ENCODE measurements at regions not wholly inside any gene's neighbourhood (a gene's known extent, or its start where the extent isn't known, plus 50 kb on each side); places are given as distances from the start of the nearest gene placed in this dataset.
A peak's percentile ranks its signal among the peaks of the same experiment; 100 is the strongest.

GRCh38 chr10:64109926-64110495 is 588.8 kb downstream of the REEP3 start:
- H2AFZ ChIP-seq (ENCODE audit: low read depth, low read length): no peak overlapping the region
- no peaks in the 10 kb centered on the region for H3K79me1 ChIP-seq (replicated peaks; ENCODE audit: low read length, poor library complexity, severe bottlenecking)
- H3K27me3 ChIP-seq (ENCODE audit: control insufficient read depth in 1 of 2, insufficient read depth in 1 of 2, low read length in 2 of 2): peaks cover 0 to 3% of the 10 kb centered on the region in 2 experiments
- H3K23ac ChIP-seq (ENCODE audit: low read length in 2 of 2): no peak overlapping the region
- no peak overlapping the region for H2BK15ac ChIP-seq (ENCODE audit: low read depth, poor library complexity, severe bottlenecking)
- no peak overlapping the region for H3K18ac ChIP-seq (ENCODE audit: low read depth in 1 of 2, low read length in 2 of 2)
- H4K8ac ChIP-seq (ENCODE audit: low read length): no peak overlapping the region
- H3K27ac ChIP-seq (ENCODE audit: low read length, poor library complexity, severe bottlenecking): peak overlapping the region; percentile 51
- no peak overlapping the region for H3K9ac ChIP-seq (ENCODE audit: low read length)
- H3K4ac ChIP-seq (ENCODE audit: low read depth in 1 of 2, low read length in 2 of 2): no peak overlapping the region
- DNase-seq: no peak
- no peak overlapping the region for H3K14ac ChIP-seq (ENCODE audit: low read length in 2 of 2)
- no peaks in the 10 kb centered on the region for H3K4me1 ChIP-seq (ENCODE audit: control insufficient read depth, insufficient read depth, low read depth, low read length)
- H3K9me3 ChIP-seq (ENCODE audit: control insufficient read depth, low read length): no peaks in the 10 kb centered on the region
- no peak overlapping the region for H4K91ac ChIP-seq (ENCODE audit: low read length)
- H3K36me3 ChIP-seq (ENCODE audit: control insufficient read depth in 1 of 2, insufficient read depth in 2 of 2, low read depth in 1 of 2, low read length in 2 of 2): no peaks in the 10 kb centered on the region
- H3K4me2 ChIP-seq (ENCODE audit: low read length, poor library complexity, severe bottlenecking): no peak overlapping the region
- H2AK5ac ChIP-seq (ENCODE audit: low read length, severe bottlenecking): no peak overlapping the region
- H2BK12ac ChIP-seq (ENCODE audit: low read length in 2 of 2): no peak overlapping the region
- H2BK120ac ChIP-seq (ENCODE audit: low read depth, low read length): no peak overlapping the region
- no peak overlapping the region for H3K4me3 ChIP-seq (ENCODE audit: insufficient read depth in 1 of 2, low read depth in 1 of 2, low read length in 2 of 2)
- 44% methylated on average over 1 of the region's 1 CpG for WGBS
- no peak overlapping the region for H2BK5ac ChIP-seq (ENCODE audit: low read depth, low read length, poor library complexity, severe bottlenecking)

- no peak for DNase-seq
- no peaks in the 10 kb centered on the region for H3K4me1 ChIP-seq (ENCODE audit: control insufficient read depth, insufficient read depth, low read depth, low read length)
Measured at GRCh38 chr10:64112701-64113355, 591.6 kb downstream of the REEP3 start.

GRCh38 chr10:64113375-64113774 is 592.2 kb downstream of the REEP3 start:
- no peak overlapping the region for H2BK12ac ChIP-seq (ENCODE audit: low read length in 2 of 2)
- no peak overlapping the region for H2BK120ac ChIP-seq (ENCODE audit: low read depth, low read length)
- H2BK5ac ChIP-seq (ENCODE audit: low read depth, low read length, poor library complexity, severe bottlenecking): no peak overlapping the region
- no peak overlapping the region for H4K8ac ChIP-seq (ENCODE audit: low read length)
- H3K4ac ChIP-seq (ENCODE audit: low read depth in 1 of 2, low read length in 2 of 2): no peak overlapping the region
- H3K79me1 ChIP-seq (replicated peaks; ENCODE audit: low read length, poor library complexity, severe bottlenecking): no peaks in the 10 kb centered on the region
- no peaks in the 10 kb centered on the region for H3K36me3 ChIP-seq (ENCODE audit: control insufficient read depth in 1 of 2, insufficient read depth in 2 of 2, low read depth in 1 of 2, low read length in 2 of 2)
- H3K23ac ChIP-seq (ENCODE audit: low read length in 2 of 2): no peak overlapping the region
- peaks cover 0 to 4% of the 10 kb centered on the region in 2 experiments for H3K27me3 ChIP-seq (ENCODE audit: control insufficient read depth in 1 of 2, insufficient read depth in 1 of 2, low read length in 2 of 2)
- no peak overlapping the region for H2AK5ac ChIP-seq (ENCODE audit: low read length, severe bottlenecking)
- H3K4me3 ChIP-seq (ENCODE audit: insufficient read depth in 1 of 2, low read depth in 1 of 2, low read length in 2 of 2): no peak overlapping the region
- no peak overlapping the region for H4K91ac ChIP-seq (ENCODE audit: low read length)
- H3K14ac ChIP-seq (ENCODE audit: low read length in 2 of 2): no peak overlapping the region
- no peak overlapping the region for H3K9ac ChIP-seq (ENCODE audit: low read length)
- H2AFZ ChIP-seq (ENCODE audit: low read depth, low read length): no peak overlapping the region
- H3K4me1 ChIP-seq (ENCODE audit: control insufficient read depth, insufficient read depth, low read depth, low read length): no peaks in the 10 kb centered on the region
- H3K18ac ChIP-seq (ENCODE audit: low read depth in 1 of 2, low read length in 2 of 2): no peak overlapping the region
- no peak overlapping the region for H3K4me2 ChIP-seq (ENCODE audit: low read length, poor library complexity, severe bottlenecking)
- no peak overlapping the region for H3K27ac ChIP-seq (ENCODE audit: low read length, poor library complexity, severe bottlenecking)
- 88% methylated on average over 6 of the region's 6 CpGs for WGBS
- no peak overlapping the region for H2BK15ac ChIP-seq (ENCODE audit: low read depth, poor library complexity, severe bottlenecking)
- no peak for DNase-seq
- H3K9me3 ChIP-seq (ENCODE audit: control insufficient read depth, low read length): no peaks in the 10 kb centered on the region

More at GRCh38 chr10:64112701-64113355, 591.6 kb downstream of the REEP3 start:
- Histone ChIP-seq H3K23ac (ENCODE audit: low read length in 2 of 2) (no peak overlapping the region), H4K8ac (ENCODE audit: low read length) (no peak overlapping the region), H2BK12ac (ENCODE audit: low read length in 2 of 2) (no peak overlapping the region), H3K27me3 (ENCODE audit: control insufficient read depth in 1 of 2, insufficient read depth in 1 of 2, low read length in 2 of 2) (peaks cover 0 to 4% of the 10 kb centered on the region in 2 experiments), H3K27ac (ENCODE audit: low read length, poor library complexity, severe bottlenecking) (no peak overlapping the region), H2AFZ (ENCODE audit: low read depth, low read length) (no peak overlapping the region), H2AK5ac (ENCODE audit: low read length, severe bottlenecking) (no peak overlapping the region), H3K4me2 (ENCODE audit: low read length, poor library complexity, severe bottlenecking) (no peak overlapping the region), H4K91ac (ENCODE audit: low read length) (no peak overlapping the region), H3K9me3 (ENCODE audit: control insufficient read depth, low read length) (no peaks in the 10 kb centered on the region), H2BK5ac (ENCODE audit: low read depth, low read length, poor library complexity, severe bottlenecking) (no peak overlapping the region), H3K79me1 (replicated peaks; ENCODE audit: low read length, poor library complexity, severe bottlenecking) (no peaks in the 10 kb centered on the region), H2BK15ac (ENCODE audit: low read depth, poor library complexity, severe bottlenecking) (no peak overlapping the region), H3K9ac (ENCODE audit: low read length) (no peak overlapping the region), H3K18ac (ENCODE audit: low read depth in 1 of 2, low read length in 2 of 2) (no peak overlapping the region), H3K14ac (ENCODE audit: low read length in 2 of 2) (no peak overlapping the region), H3K36me3 (ENCODE audit: control insufficient read depth in 1 of 2, insufficient read depth in 2 of 2, low read depth in 1 of 2, low read length in 2 of 2) (no peaks in the 10 kb centered on the region), H2BK120ac (ENCODE audit: low read depth, low read length) (no peak overlapping the region), H3K4me3 (ENCODE audit: insufficient read depth in 1 of 2, low read depth in 1 of 2, low read length in 2 of 2) (no peak overlapping the region), H3K4ac (ENCODE audit: low read depth in 1 of 2, low read length in 2 of 2) (no peak overlapping the region)
- 63% methylated on average over 1 of the region's 2 CpGs for WGBS

- 83% methylated on average over 3 of the region's 3 CpGs for WGBS
- H3K9ac ChIP-seq (ENCODE audit: low read length): no peak overlapping the region
- H3K4me1 ChIP-seq (ENCODE audit: control insufficient read depth, insufficient read depth, low read depth, low read length): no peaks in the 10 kb centered on the region
- H2AFZ ChIP-seq (ENCODE audit: low read depth, low read length): no peak overlapping the region
- H3K4ac ChIP-seq (ENCODE audit: low read depth in 1 of 2, low read length in 2 of 2): no peak overlapping the region
- H2BK120ac ChIP-seq (ENCODE audit: low read depth, low read length): no peak overlapping the region
- no peak overlapping the region for H2BK12ac ChIP-seq (ENCODE audit: low read length in 2 of 2)
- no peak overlapping the region for H3K4me2 ChIP-seq (ENCODE audit: low read length, poor library complexity, severe bottlenecking)
- H3K36me3 ChIP-seq (ENCODE audit: control insufficient read depth in 1 of 2, insufficient read depth in 2 of 2, low read depth in 1 of 2, low read length in 2 of 2): no peaks in the 10 kb centered on the region
- no peak overlapping the region for H2BK15ac ChIP-seq (ENCODE audit: low read depth, poor library complexity, severe bottlenecking)
- DNase-seq: no peak
- no peak overlapping the region for H3K27ac ChIP-seq (ENCODE audit: low read length, poor library complexity, severe bottlenecking)
- H3K14ac ChIP-seq (ENCODE audit: low read length in 2 of 2): no peak overlapping the region
- H2AK5ac ChIP-seq (ENCODE audit: low read length, severe bottlenecking): no peak overlapping the region
- H4K91ac ChIP-seq (ENCODE audit: low read length): no peak overlapping the region
- H3K4me3 ChIP-seq (ENCODE audit: insufficient read depth in 1 of 2, low read depth in 1 of 2, low read length in 2 of 2): no peak overlapping the region
- no peak overlapping the region for H2BK5ac ChIP-seq (ENCODE audit: low read depth, low read length, poor library complexity, severe bottlenecking)
- peaks cover 0 to 4% of the 10 kb centered on the region in 2 experiments for H3K27me3 ChIP-seq (ENCODE audit: control insufficient read depth in 1 of 2, insufficient read depth in 1 of 2, low read length in 2 of 2)
- H3K79me1 ChIP-seq (replicated peaks; ENCODE audit: low read length, poor library complexity, severe bottlenecking): no peaks in the 10 kb centered on the region
- no peak overlapping the region for H4K8ac ChIP-seq (ENCODE audit: low read length)
- H3K18ac ChIP-seq (ENCODE audit: low read depth in 1 of 2, low read length in 2 of 2): no peak overlapping the region
- H3K9me3 ChIP-seq (ENCODE audit: control insufficient read depth, low read length): no peaks in the 10 kb centered on the region
- no peak overlapping the region for H3K23ac ChIP-seq (ENCODE audit: low read length in 2 of 2)
Measured at GRCh38 chr10:64113792-64114191, 592.6 kb downstream of the REEP3 start.

Data from mesenchymal stem cell (in vitro differentiated cells and primary cell).